ENCODE measurements at regions not wholly inside any gene's neighbourhood (a gene's known extent, or its start where the extent isn't known, plus 50 kb on each side); places are given as distances from the start of the nearest gene placed in this dataset.

DNA sequence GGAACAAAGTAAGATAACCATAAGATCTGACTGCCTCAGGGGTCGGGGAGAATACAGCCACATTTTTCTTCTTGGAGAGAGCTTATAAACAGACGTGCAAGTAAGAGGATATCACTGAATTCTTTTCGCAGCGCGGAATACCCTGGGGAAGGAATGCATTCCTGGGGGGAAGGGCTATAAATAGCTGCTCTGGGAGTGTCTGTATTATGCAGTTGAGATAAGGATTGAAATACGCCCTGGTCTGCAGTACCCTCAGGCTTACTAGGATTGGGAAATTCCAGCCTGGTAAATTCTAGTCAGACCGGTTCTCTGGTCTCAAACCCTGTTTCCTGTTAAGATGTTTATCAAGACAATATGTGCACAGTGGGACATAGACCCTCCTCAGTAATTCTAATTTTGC is 1491.7 kb upstream of the RAG2 start:
- no peak overlapping the region for H3K27ac ChIP-seq
- H3K4me2 ChIP-seq, result no peak overlapping the region
- TF ChIP-seq Cebpa-rat (IDR thresholded peaks at IDR 0.05), result no peak
- H3K36me3 ChIP-seq, result no peaks in the 10 kb centered on the region
- no peaks in the 10 kb centered on the region for H4K20me1 ChIP-seq
- no peak overlapping the region for H3K4me3 ChIP-seq
- H3K9me3 ChIP-seq (replicated peaks in 1 of 11), result peaks cover 0 to 9% (median 0%) of the 10 kb centered on the region in 11 experiments; a peak in 3 of 22 replicates
- H3K9ac ChIP-seq, result no peak overlapping the region
- no peaks in the 10 kb centered on the region for H3K4me1 ChIP-seq
- H3K27me3 ChIP-seq, result no peaks in the 10 kb centered on the region

DNA sequence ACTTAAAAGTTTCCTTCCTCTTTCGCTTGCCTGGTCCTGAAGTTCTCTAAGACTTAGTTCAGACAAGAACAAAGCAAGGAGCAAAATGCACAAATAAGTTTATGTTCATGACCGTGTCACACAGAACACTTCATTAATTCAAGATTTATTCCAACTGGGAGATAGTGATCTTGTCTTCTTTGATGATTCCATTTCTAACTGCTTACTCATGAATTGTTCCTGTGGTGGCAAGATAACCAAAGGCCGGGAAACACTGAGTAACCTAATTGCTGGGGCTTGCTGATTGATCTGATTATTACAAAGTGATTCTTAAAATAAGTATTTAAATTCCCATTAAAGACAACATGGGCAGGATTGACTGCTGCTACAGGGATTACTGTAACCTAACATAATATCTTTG is 1462.9 kb upstream of the RAG2 start:
- H3K36me3 ChIP-seq, result no peaks in the 10 kb centered on the region

DNA sequence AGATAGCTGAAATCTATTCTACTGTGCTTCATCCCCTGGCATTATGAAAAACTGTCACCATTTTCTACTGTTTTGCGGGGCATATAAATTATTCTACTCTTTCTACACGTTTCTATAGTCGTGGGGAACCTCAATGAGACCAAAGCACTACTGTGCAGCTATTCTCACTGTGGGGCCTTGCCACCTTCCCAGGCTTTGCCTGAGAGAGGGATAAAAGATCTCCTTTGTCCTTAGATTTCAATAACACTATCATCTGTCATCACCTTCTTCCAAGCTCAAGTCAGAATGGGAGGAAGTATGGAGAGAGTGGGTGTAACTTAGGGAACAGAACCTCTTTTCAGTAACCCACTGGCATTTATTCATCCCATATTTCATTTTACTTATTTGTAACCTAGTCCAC is 1462.1 kb upstream of the RAG2 start:
- Histone ChIP-seq H3K36me3 (no peaks in the 10 kb centered on the region), H3K4me1 (no peaks in the 10 kb centered on the region), H3K9me3 (replicated peaks in 1 of 11) (no peaks in the 10 kb centered on the region), H3K27ac (no peak overlapping the region), H3K4me2 (no peak overlapping the region), H3K4me3 (no peak overlapping the region), H3K9ac (no peak overlapping the region), H3K27me3 (no peaks in the 10 kb centered on the region), H4K20me1 (no peaks in the 10 kb centered on the region)
- TF ChIP-seq Cebpa-rat (IDR thresholded peaks at IDR 0.05), result no peak

More for the DNA sequence above, 1462.9 kb upstream of the RAG2 start:
- Histone ChIP-seq H3K9me3 (replicated peaks in 1 of 11) (no peaks in the 10 kb centered on the region), H3K27me3 (no peaks in the 10 kb centered on the region), H3K4me1 (no peaks in the 10 kb centered on the region), H3K9ac (no peak overlapping the region), H4K20me1 (no peaks in the 10 kb centered on the region), H3K27ac (no peak overlapping the region), H3K4me2 (no peak overlapping the region), H3K4me3 (no peak overlapping the region)
- no peak for TF ChIP-seq Cebpa-rat (IDR thresholded peaks at IDR 0.05)

DNA sequence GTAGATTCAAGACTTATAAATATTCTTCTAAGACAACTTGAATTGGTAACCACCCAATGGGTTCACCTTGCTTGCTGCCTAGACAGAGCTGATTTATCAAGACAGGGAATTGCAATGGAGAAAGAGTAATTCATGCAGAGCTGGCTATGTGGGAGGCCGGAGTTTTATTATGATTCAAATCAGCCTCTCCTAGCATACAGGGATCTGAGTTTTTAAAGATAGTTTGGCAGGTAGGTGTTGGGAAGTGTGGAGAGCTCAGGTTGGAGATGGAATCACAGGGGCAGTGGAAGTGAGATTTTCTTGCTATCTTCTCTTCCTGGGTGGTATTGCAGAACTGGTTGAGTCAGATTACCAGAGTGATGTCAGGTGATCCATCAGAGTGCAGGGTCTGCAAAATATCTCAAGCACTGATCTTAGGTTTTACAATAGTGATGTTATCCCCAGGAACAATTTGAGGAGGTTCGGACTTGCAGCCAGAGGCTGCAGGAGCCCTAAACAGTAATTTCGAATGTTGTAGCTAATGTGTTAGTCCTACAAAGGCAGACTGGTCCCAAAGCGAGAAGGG is 1448.6 kb upstream of the RAG2 start:
- Histone ChIP-seq H4K20me1 (no peaks in the 10 kb centered on the region), H3K4me2 (no peak overlapping the region)
- no peak for TF ChIP-seq Cebpa-rat (IDR thresholded peaks at IDR 0.05)

DNA sequence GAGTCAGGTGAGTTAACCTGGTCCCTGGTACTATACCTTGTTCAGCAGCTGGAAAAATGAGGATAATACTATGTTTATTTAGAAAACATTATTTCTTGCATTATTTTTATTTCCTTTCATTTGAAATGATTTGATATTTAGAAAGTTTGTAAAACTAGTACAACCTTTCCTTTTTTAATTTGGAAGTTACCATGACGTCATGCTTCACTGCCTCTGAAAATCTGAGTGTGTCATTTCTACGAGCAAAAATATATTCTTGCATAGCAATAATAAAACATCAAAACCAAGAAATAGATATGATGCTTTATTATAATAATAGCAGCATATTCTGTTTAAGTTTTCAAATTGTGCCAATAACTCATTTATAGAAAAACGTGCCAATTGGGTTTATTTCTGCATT is 1445.0 kb upstream of the RAG2 start:
- Histone ChIP-seq H3K4me3 (no peak overlapping the region), H3K9me3 (replicated peaks in 1 of 11) (no peaks in the 10 kb centered on the region), H4K20me1 (no peaks in the 10 kb centered on the region), H3K4me1 (no peaks in the 10 kb centered on the region), H3K27me3 (no peaks in the 10 kb centered on the region), H3K4me2 (no peak overlapping the region), H3K9ac (no peak overlapping the region), H3K36me3 (no peaks in the 10 kb centered on the region), H3K27ac (no peak overlapping the region)
- no peak for TF ChIP-seq Cebpa-rat (IDR thresholded peaks at IDR 0.05)

More for the DNA sequence above, 1448.6 kb upstream of the RAG2 start:
- Histone ChIP-seq H3K27ac (no peak overlapping the region), H3K9me3 (replicated peaks in 1 of 11) (no peaks in the 10 kb centered on the region), H3K27me3 (no peaks in the 10 kb centered on the region), H3K36me3 (no peaks in the 10 kb centered on the region), H3K4me3 (no peak overlapping the region), H3K4me1 (no peaks in the 10 kb centered on the region), H3K9ac (no peak overlapping the region)

DNA sequence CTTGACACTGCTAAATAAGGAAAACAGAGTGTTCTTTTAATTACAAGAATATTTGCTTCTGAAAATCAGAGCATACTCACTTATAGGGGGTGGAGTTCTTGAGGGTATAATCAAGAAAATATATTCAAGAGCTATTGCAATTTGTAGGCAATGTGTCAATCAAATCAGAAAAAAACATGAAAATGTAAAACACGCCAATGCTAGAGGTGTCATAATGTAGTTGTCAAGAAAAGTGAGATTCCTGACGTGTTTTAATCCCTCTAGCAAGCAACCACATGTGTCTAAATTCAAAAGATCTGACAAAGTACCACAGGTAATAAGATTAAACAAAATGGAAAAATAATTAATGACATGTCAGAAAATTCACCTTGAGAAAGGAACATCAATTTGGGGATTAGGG is 1440.7 kb upstream of the RAG2 start:
- Histone ChIP-seq H4K20me1 (no peaks in the 10 kb centered on the region), H3K4me2 (no peak overlapping the region), H3K9me3 (replicated peaks in 1 of 11) (no peaks in the 10 kb centered on the region), H3K36me3 (no peaks in the 10 kb centered on the region), H3K9ac (no peak overlapping the region), H3K4me1 (no peaks in the 10 kb centered on the region), H3K27me3 (no peaks in the 10 kb centered on the region), H3K27ac (no peak overlapping the region), H3K4me3 (no peak overlapping the region)
- no peak for TF ChIP-seq Cebpa-rat (IDR thresholded peaks at IDR 0.05)

DNA sequence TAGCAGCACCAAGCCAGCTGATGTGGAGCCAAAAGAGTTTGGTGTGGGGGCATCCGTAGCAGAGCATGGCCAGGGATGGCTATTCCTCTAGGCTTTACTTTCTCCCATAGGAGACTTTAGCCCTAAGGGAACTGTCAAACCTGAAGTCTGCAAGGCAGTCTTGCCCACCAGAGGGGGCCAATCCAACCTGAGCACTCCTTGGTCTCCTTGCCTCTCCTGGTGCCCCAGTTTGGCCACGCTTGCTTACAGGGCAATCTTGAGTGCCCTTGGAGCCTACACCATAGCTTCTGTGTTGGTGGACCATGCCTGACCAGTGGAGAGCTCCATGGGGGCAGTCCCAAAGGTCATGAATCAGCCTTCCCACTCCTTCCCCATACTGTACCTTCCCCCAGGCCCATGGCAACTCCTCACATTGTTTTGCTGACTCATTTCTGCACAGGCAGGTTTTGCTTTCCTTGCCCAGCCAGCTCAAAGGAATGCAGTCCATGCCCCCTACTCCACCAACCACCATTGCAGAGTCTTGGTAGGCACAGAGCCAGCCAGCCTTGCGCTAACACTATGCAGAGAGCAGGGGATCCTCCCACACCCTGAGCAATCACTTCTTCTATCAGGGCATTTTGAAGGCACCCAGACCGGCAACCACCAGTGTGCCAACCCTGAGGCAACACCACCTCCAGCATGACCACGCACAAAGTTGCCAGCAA is 1421.2 kb upstream of the RAG2 start:
- Histone ChIP-seq H3K9me3 (replicated peaks in 1 of 11) (peaks cover 0 to 7% (median 4%) of the 10 kb centered on the region in 11 experiments; a peak in 4 of 22 replicates), H3K27ac (no peak overlapping the region), H3K4me1 (no peaks in the 10 kb centered on the region), H3K4me3 (no peak overlapping the region), H3K36me3 (no peaks in the 10 kb centered on the region), H3K4me2 (no peak overlapping the region), H4K20me1 (no peaks in the 10 kb centered on the region), H3K9ac (no peak overlapping the region), H3K27me3 (no peaks in the 10 kb centered on the region)
- no peak for TF ChIP-seq Cebpa-rat (IDR thresholded peaks at IDR 0.05)

DNA sequence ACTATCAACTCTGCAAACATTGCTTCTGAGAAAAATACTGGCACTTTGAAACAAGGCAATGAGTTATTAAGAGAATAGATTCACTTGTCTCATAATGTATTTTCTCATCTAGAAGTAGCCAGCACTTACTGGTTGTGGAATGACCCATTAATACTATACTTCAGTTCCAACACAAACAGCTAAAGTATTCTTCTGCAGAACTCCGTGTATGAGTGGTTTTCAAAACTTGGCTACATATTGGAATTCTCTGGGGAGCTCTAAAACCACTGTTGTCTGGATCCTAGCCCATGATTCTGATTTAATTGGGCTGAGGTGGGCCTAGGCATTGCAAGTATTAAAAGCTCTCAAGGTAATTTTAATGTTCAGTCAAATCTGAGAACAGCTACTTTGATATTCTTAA is 1416.4 kb upstream of the RAG2 start:
- no peaks in the 10 kb centered on the region for H4K20me1 ChIP-seq
- no peak overlapping the region for H3K4me3 ChIP-seq
- no peak overlapping the region for H3K27ac ChIP-seq
- H3K4me1 ChIP-seq, result no peaks in the 10 kb centered on the region
- H3K4me2 ChIP-seq, result no peak overlapping the region
- no peak overlapping the region for H3K9ac ChIP-seq
- H3K9me3 ChIP-seq (replicated peaks in 1 of 11), result no peaks in the 10 kb centered on the region
- no peaks in the 10 kb centered on the region for H3K27me3 ChIP-seq
- H3K36me3 ChIP-seq, result no peaks in the 10 kb centered on the region
- no peak for TF ChIP-seq Cebpa-rat (IDR thresholded peaks at IDR 0.05)

DNA sequence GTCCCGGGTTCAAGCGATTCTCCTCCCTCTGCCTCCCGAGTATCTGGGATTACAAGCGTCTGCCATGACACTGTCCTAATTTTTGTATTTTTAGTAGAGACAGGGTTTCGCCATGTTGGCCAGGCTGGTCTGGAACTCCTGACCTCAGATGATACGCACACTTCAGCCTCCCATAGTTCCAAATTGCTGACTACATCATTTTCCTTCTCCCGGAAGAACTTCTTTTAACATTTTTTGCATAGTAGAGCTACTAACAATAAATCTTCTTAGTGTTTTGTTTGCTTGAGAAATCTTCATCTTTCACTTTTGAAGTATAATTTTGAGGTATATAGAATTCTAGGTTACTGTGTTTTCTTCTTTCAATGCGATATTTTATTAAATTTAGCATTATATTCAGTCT is 1415.1 kb upstream of the RAG2 start:
- Histone ChIP-seq H3K4me2 (no peak overlapping the region), H3K36me3 (no peaks in the 10 kb centered on the region), H3K4me3 (no peak overlapping the region), H3K9me3 (replicated peaks in 1 of 11) (no peaks in the 10 kb centered on the region), H3K4me1 (no peaks in the 10 kb centered on the region), H4K20me1 (no peaks in the 10 kb centered on the region), H3K27ac (no peak overlapping the region), H3K27me3 (no peaks in the 10 kb centered on the region), H3K9ac (no peak overlapping the region)
- TF ChIP-seq Cebpa-rat (IDR thresholded peaks at IDR 0.05), result no peak

DNA sequence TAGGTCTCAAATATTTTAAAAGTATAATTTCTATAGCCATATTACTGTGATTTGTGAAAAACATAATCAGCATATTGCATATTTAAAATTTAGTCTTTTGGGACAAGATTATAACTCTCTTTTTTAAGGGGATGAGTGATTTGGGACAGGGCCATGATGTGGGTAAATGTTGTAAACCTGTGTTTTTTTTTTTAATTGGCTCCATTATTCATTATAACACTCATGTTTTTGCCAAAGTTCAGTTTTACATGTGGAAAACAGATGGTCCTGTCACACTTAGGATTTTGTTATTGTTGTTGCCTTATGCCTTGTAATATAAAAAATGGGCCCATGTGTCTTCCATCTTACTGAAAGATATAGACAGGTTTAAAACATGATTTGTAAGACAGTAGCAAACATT is 1413.5 kb upstream of the RAG2 start:
- no peaks in the 10 kb centered on the region for H4K20me1 ChIP-seq
- no peaks in the 10 kb centered on the region for H3K27me3 ChIP-seq
- H3K9ac ChIP-seq, result no peak overlapping the region
- no peak for TF ChIP-seq Cebpa-rat (IDR thresholded peaks at IDR 0.05)
- H3K27ac ChIP-seq, result no peak overlapping the region
- no peaks in the 10 kb centered on the region for H3K36me3 ChIP-seq
- H3K4me1 ChIP-seq, result no peaks in the 10 kb centered on the region
- no peak overlapping the region for H3K4me3 ChIP-seq
- H3K9me3 ChIP-seq (replicated peaks in 1 of 11), result no peaks in the 10 kb centered on the region
- H3K4me2 ChIP-seq, result no peak overlapping the region

Measured in BLaER1 treated with 17β-estradiol and CSF1 and Interleukin-3, amounts not matched to agents 10 nM and 100 nM (cell line).